ENCODE measurements at regions not wholly inside any gene's neighbourhood (a gene's known extent, or its start where the extent isn't known, plus 50 kb on each side); places are given as distances from the start of the nearest gene placed in this dataset.

- H3K36me3 ChIP-seq (ENCODE audit: control insufficient read depth, insufficient read depth, low read length): no peaks in the 10 kb centered on the region
- no peak overlapping the region for H3K9ac ChIP-seq (ENCODE audit: low read length)
- H3K27me3 ChIP-seq (ENCODE audit: control insufficient read depth, insufficient read depth, low read length): no peaks in the 10 kb centered on the region
- no peak overlapping the region for H3K27ac ChIP-seq (ENCODE audit: low read depth, low read length)
- H3K9me3 ChIP-seq (ENCODE audit: control insufficient read depth, insufficient read depth, low read depth, low read length): no peaks in the 10 kb centered on the region
- H3K4me3 ChIP-seq (ENCODE audit: low read depth, low read length): no peak overlapping the region
- H3K4me1 ChIP-seq (ENCODE audit: control insufficient read depth, insufficient read depth, low read length): no peaks in the 10 kb centered on the region
Observed at GRCh38 chr2:145743011-145743410, 1223.1 kb upstream of the ZEB2 start.

- Histone ChIP-seq H3K9me3 (ENCODE audit: control insufficient read depth, insufficient read depth, low read depth, low read length) (no peaks in the 10 kb centered on the region), H3K4me3 (ENCODE audit: low read depth, low read length) (no peak overlapping the region), H3K27me3 (ENCODE audit: control insufficient read depth, insufficient read depth, low read length) (no peaks in the 10 kb centered on the region), H3K36me3 (ENCODE audit: control insufficient read depth, insufficient read depth, low read length) (no peaks in the 10 kb centered on the region), H3K9ac (ENCODE audit: low read length) (no peak overlapping the region), H3K4me1 (ENCODE audit: control insufficient read depth, insufficient read depth, low read length) (no peaks in the 10 kb centered on the region), H3K27ac (ENCODE audit: low read depth, low read length) (no peak overlapping the region)
Observed at GRCh38 chr2:145741636-145742035, 1221.7 kb upstream of the ZEB2 start.

GRCh38 chr2:145741181-145741580, 1221.3 kb upstream of the ZEB2 start:
- Histone ChIP-seq H3K27ac (ENCODE audit: low read depth, low read length) (no peak overlapping the region), H3K4me3 (ENCODE audit: low read depth, low read length) (no peak overlapping the region)

GRCh38 chr2:145740302-145740701, 1220.4 kb upstream of the ZEB2 start:
- no peaks in the 10 kb centered on the region for H3K27me3 ChIP-seq (ENCODE audit: control insufficient read depth, insufficient read depth, low read length)
- H3K9me3 ChIP-seq (ENCODE audit: control insufficient read depth, insufficient read depth, low read depth, low read length): no peaks in the 10 kb centered on the region
- no peak overlapping the region for H3K4me3 ChIP-seq (ENCODE audit: low read depth, low read length)
- no peak overlapping the region for H3K27ac ChIP-seq (ENCODE audit: low read depth, low read length)
- H3K36me3 ChIP-seq (ENCODE audit: control insufficient read depth, insufficient read depth, low read length): no peaks in the 10 kb centered on the region
- H3K9ac ChIP-seq (ENCODE audit: low read length): no peak overlapping the region
- no peaks in the 10 kb centered on the region for H3K4me1 ChIP-seq (ENCODE audit: control insufficient read depth, insufficient read depth, low read length)

More at GRCh38 chr2:145741181-145741580, 1221.3 kb upstream of the ZEB2 start:
- no peaks in the 10 kb centered on the region for H3K36me3 ChIP-seq (ENCODE audit: control insufficient read depth, insufficient read depth, low read length)
- no peak overlapping the region for H3K9ac ChIP-seq (ENCODE audit: low read length)
- H3K27me3 ChIP-seq (ENCODE audit: control insufficient read depth, insufficient read depth, low read length): no peaks in the 10 kb centered on the region
- no peaks in the 10 kb centered on the region for H3K9me3 ChIP-seq (ENCODE audit: control insufficient read depth, insufficient read depth, low read depth, low read length)
- no peaks in the 10 kb centered on the region for H3K4me1 ChIP-seq (ENCODE audit: control insufficient read depth, insufficient read depth, low read length)

- no peaks in the 10 kb centered on the region for H3K27me3 ChIP-seq (ENCODE audit: control insufficient read depth, insufficient read depth, low read length)
- H3K4me1 ChIP-seq (ENCODE audit: control insufficient read depth, insufficient read depth, low read length): no peaks in the 10 kb centered on the region
- no peak overlapping the region for H3K4me3 ChIP-seq (ENCODE audit: low read depth, low read length)
- H3K9ac ChIP-seq (ENCODE audit: low read length): no peak overlapping the region
- H3K27ac ChIP-seq (ENCODE audit: low read depth, low read length): no peak overlapping the region
- H3K9me3 ChIP-seq (ENCODE audit: control insufficient read depth, insufficient read depth, low read depth, low read length): no peaks in the 10 kb centered on the region
- H3K36me3 ChIP-seq (ENCODE audit: control insufficient read depth, insufficient read depth, low read length): no peaks in the 10 kb centered on the region
Observed at GRCh38 chr2:145739681-145740080, 1219.8 kb upstream of the ZEB2 start.

GRCh38 chr2:145736871-145737270, 1217.0 kb upstream of the ZEB2 start:
- Histone ChIP-seq H3K9me3 (ENCODE audit: control insufficient read depth, insufficient read depth, low read depth, low read length) (no peaks in the 10 kb centered on the region), H3K36me3 (ENCODE audit: control insufficient read depth, insufficient read depth, low read length) (no peaks in the 10 kb centered on the region), H3K9ac (ENCODE audit: low read length) (no peak overlapping the region), H3K4me1 (ENCODE audit: control insufficient read depth, insufficient read depth, low read length) (no peaks in the 10 kb centered on the region), H3K27ac (ENCODE audit: low read depth, low read length) (no peak overlapping the region), H3K27me3 (ENCODE audit: control insufficient read depth, insufficient read depth, low read length) (no peaks in the 10 kb centered on the region), H3K4me3 (ENCODE audit: low read depth, low read length) (no peak overlapping the region)

GRCh38 chr2:145731467-145731866, 1211.5 kb upstream of the ZEB2 start:
- Histone ChIP-seq H3K9ac (ENCODE audit: low read length) (no peak overlapping the region), H3K27ac (ENCODE audit: low read depth, low read length) (no peak overlapping the region), H3K4me1 (ENCODE audit: control insufficient read depth, insufficient read depth, low read length) (no peaks in the 10 kb centered on the region), H3K36me3 (ENCODE audit: control insufficient read depth, insufficient read depth, low read length) (no peaks in the 10 kb centered on the region), H3K9me3 (ENCODE audit: control insufficient read depth, insufficient read depth, low read depth, low read length) (no peaks in the 10 kb centered on the region), H3K27me3 (ENCODE audit: control insufficient read depth, insufficient read depth, low read length) (no peaks in the 10 kb centered on the region), H3K4me3 (ENCODE audit: low read depth, low read length) (no peak overlapping the region)

GRCh38 chr2:145729993-145730770, 1210.3 kb upstream of the ZEB2 start:
- no peaks in the 10 kb centered on the region for H3K9me3 ChIP-seq (ENCODE audit: control insufficient read depth, insufficient read depth, low read depth, low read length)
- no peaks in the 10 kb centered on the region for H3K4me1 ChIP-seq (ENCODE audit: control insufficient read depth, insufficient read depth, low read length)
- H3K9ac ChIP-seq (ENCODE audit: low read length): no peak overlapping the region
- no peak overlapping the region for H3K27ac ChIP-seq (ENCODE audit: low read depth, low read length)
- H3K27me3 ChIP-seq (ENCODE audit: control insufficient read depth, insufficient read depth, low read length): no peaks in the 10 kb centered on the region
- H3K36me3 ChIP-seq (ENCODE audit: control insufficient read depth, insufficient read depth, low read length): no peaks in the 10 kb centered on the region
- H3K4me3 ChIP-seq (ENCODE audit: low read depth, low read length): no peak overlapping the region

GRCh38 chr2:145729481-145729880, 1209.6 kb upstream of the ZEB2 start:
- Histone ChIP-seq H3K27ac (ENCODE audit: low read depth, low read length) (no peak overlapping the region), H3K4me1 (ENCODE audit: control insufficient read depth, insufficient read depth, low read length) (no peaks in the 10 kb centered on the region), H3K27me3 (ENCODE audit: control insufficient read depth, insufficient read depth, low read length) (no peaks in the 10 kb centered on the region), H3K36me3 (ENCODE audit: control insufficient read depth, insufficient read depth, low read length) (no peaks in the 10 kb centered on the region), H3K9me3 (ENCODE audit: control insufficient read depth, insufficient read depth, low read depth, low read length) (no peaks in the 10 kb centered on the region), H3K4me3 (ENCODE audit: low read depth, low read length) (no peak overlapping the region), H3K9ac (ENCODE audit: low read length) (no peak overlapping the region)

GRCh38 chr2:145728511-145728910, 1208.6 kb upstream of the ZEB2 start:
- H3K9me3 ChIP-seq (ENCODE audit: control insufficient read depth, insufficient read depth, low read depth, low read length): no peaks in the 10 kb centered on the region
- no peak overlapping the region for H3K4me3 ChIP-seq (ENCODE audit: low read depth, low read length)
- H3K4me1 ChIP-seq (ENCODE audit: control insufficient read depth, insufficient read depth, low read length): no peaks in the 10 kb centered on the region
- no peak overlapping the region for H3K27ac ChIP-seq (ENCODE audit: low read depth, low read length)
- H3K27me3 ChIP-seq (ENCODE audit: control insufficient read depth, insufficient read depth, low read length): no peaks in the 10 kb centered on the region
- no peak overlapping the region for H3K9ac ChIP-seq (ENCODE audit: low read length)
- H3K36me3 ChIP-seq (ENCODE audit: control insufficient read depth, insufficient read depth, low read length): no peaks in the 10 kb centered on the region

GRCh38 chr2:145725876-145726275, 1206.0 kb upstream of the ZEB2 start:
- H3K9me3 ChIP-seq (ENCODE audit: control insufficient read depth, insufficient read depth, low read depth, low read length): no peaks in the 10 kb centered on the region
- H3K4me3 ChIP-seq (ENCODE audit: low read depth, low read length): no peak overlapping the region
- H3K9ac ChIP-seq (ENCODE audit: low read length): no peak overlapping the region
- H3K27ac ChIP-seq (ENCODE audit: low read depth, low read length): no peak overlapping the region
- H3K4me1 ChIP-seq (ENCODE audit: control insufficient read depth, insufficient read depth, low read length): no peaks in the 10 kb centered on the region
- H3K27me3 ChIP-seq (ENCODE audit: control insufficient read depth, insufficient read depth, low read length): no peaks in the 10 kb centered on the region
- no peaks in the 10 kb centered on the region for H3K36me3 ChIP-seq (ENCODE audit: control insufficient read depth, insufficient read depth, low read length)

All from HUES6 (cell line).